GM12891 (cell line): ENCODE measurements at regions not wholly inside any gene's neighbourhood (a gene's known extent, or its start where the extent isn't known, plus 50 kb on each side); places are given as distances from the start of the nearest gene placed in this dataset.

ENCODE experiments used
- POLR2A ChIP-seq: IDR thresholded peaks from 2 replicates; pipeline ENCODE4 v1.6.1; 2011; ENCODE audit warnings: low read depth, low read length, control low read depth
- POLR2AphosphoS5 ChIP-seq: IDR thresholded peaks from 2 replicates; pipeline ENCODE4 v1.6.1; 2011; ENCODE audit warnings: low read depth, low read length, control low read depth

- TF ChIP-seq POLR2A, result no peak
- no peak for TF ChIP-seq POLR2AphosphoS5
These were observed 268.0 kb downstream of the MSRB3 start for GRCh38 chr12:65546528-65546927.
